GM10266 (cell line): ENCODE measurements at regions not wholly inside any gene's neighbourhood (a gene's known extent, or its start where the extent isn't known, plus 50 kb on each side); places are given as distances from the start of the nearest gene placed in this dataset.

ENCODE experiments used
- DNase-seq: peaks from one replicate; pipeline ENCODE4 v3.0.0; 2012; ENCODE audit errors: extremely low spot score
- CTCF ChIP-seq: IDR thresholded peaks from 2 replicates; pipeline ENCODE4 v1.5.1; 2012; ENCODE audit warnings: mild to moderate bottlenecking, low read depth; ENCODE audit not compliant: control insufficient read depth, insufficient read depth; ENCODE audit errors: missing control alignments

- no peak for DNase-seq
- no peak for TF ChIP-seq CTCF
Measured at GRCh38 chr1:105492921-105493320, 1563.6 kb upstream of the PRMT6 start.

GRCh38 chr1:105516068-105516467 is 1540.4 kb upstream of the PRMT6 start:
- TF ChIP-seq CTCF = no peak
- no peak for DNase-seq

- DNase-seq = no peak
- TF ChIP-seq CTCF = no peak
Measured at GRCh38 chr1:105533996-105534395, 1522.5 kb upstream of the PRMT6 start.

- DNase-seq = no peak
- TF ChIP-seq CTCF = no peak
Measured at GRCh38 chr1:105544475-105544874, 1512.0 kb upstream of the PRMT6 start.

GRCh38 chr1:105556266-105556665 is 1500.2 kb upstream of the PRMT6 start:
- no peak for DNase-seq

GRCh38 chr1:105558023-105558422 is 1498.5 kb upstream of the PRMT6 start:
- DNase-seq = no peak
- no peak for TF ChIP-seq CTCF

More at GRCh38 chr1:105556266-105556665, 1500.2 kb upstream of the PRMT6 start:
- no peak for TF ChIP-seq CTCF

GRCh38 chr1:105565006-105565405 is 1491.5 kb upstream of the PRMT6 start:
- no peak for DNase-seq

More at GRCh38 chr1:105565006-105565405, 1491.5 kb upstream of the PRMT6 start:
- TF ChIP-seq CTCF = no peak
